ENCODE measurements at regions not wholly inside any gene's neighbourhood (a gene's known extent, or its start where the extent isn't known, plus 50 kb on each side); places are given as distances from the start of the nearest gene placed in this dataset.

GRCh38 chr20:48226642-48227041 lies 441.4 kb upstream of the SULF2 start:
- TF ChIP-seq CTCF (IDR thresholded peaks at IDR 0.05) (no peak), POLR2A (IDR thresholded peaks at IDR 0.05) (no peak)
